Loucy (cell line): ENCODE measurements at regions not wholly inside any gene's neighbourhood (a gene's known extent, or its start where the extent isn't known, plus 50 kb on each side); places are given as distances from the start of the nearest gene placed in this dataset.

Experiments used
- EZH2phosphoT487 ChIP-seq: fragments of 200-600 bp; IDR thresholded peaks from 2 replicates; pipeline ENCODE4 v1.6.1; 2018; ENCODE audit warnings: antibody characterized with exemption, mild to moderate bottlenecking, moderate library complexity, borderline replicate concordance
- TF ChIP-seq, protein P1 (sequence below): fragments of 200-600 bp; sonication (generic); conservative IDR thresholded peaks from 2 replicates; pipeline ENCODE4 v1.5.1; 2014; ENCODE audit warnings: mild to moderate bottlenecking, antibody characterized with exemption, low read length

DNA sequence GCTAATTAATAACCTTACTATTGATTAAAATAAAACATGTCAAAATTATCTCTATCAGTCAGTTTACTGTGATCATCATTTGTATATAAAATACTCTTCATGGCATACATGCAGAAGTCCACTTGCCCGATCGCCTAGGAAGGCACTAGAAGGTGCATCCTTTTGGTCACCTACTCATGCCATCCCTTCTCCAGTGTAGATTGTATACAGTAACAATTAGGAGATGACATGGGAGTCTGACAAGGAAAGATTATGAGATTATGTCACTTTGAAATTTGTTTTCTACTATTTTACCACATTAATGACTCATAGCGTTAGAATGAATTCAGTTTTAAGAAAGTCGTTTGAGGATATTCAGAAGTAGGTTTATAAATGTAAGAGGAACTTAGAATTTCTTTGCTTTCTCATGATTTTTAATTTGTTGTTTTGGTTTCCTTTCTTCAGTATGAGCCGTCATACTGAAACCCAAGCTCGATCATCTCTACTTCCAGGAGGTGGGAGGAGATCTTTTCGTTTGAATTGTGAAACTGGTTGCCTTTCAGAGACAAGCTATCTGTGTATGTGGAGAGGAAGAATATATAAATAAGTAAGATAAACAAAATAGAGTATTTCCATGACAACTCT is 51.1 kb upstream of the UNC5C start:
- TF ChIP-seq, protein P1, sequence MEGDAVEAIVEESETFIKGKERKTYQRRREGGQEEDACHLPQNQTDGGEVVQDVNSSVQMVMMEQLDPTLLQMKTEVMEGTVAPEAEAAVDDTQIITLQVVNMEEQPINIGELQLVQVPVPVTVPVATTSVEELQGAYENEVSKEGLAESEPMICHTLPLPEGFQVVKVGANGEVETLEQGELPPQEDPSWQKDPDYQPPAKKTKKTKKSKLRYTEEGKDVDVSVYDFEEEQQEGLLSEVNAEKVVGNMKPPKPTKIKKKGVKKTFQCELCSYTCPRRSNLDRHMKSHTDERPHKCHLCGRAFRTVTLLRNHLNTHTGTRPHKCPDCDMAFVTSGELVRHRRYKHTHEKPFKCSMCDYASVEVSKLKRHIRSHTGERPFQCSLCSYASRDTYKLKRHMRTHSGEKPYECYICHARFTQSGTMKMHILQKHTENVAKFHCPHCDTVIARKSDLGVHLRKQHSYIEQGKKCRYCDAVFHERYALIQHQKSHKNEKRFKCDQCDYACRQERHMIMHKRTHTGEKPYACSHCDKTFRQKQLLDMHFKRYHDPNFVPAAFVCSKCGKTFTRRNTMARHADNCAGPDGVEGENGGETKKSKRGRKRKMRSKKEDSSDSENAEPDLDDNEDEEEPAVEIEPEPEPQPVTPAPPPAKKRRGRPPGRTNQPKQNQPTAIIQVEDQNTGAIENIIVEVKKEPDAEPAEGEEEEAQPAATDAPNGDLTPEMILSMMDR, result no peak
- no peak for TF ChIP-seq EZH2phosphoT487
